ENCODE measurements at regions not wholly inside any gene's neighbourhood (a gene's known extent, or its start where the extent isn't known, plus 50 kb on each side); places are given as distances from the start of the nearest gene placed in this dataset.

DNA sequence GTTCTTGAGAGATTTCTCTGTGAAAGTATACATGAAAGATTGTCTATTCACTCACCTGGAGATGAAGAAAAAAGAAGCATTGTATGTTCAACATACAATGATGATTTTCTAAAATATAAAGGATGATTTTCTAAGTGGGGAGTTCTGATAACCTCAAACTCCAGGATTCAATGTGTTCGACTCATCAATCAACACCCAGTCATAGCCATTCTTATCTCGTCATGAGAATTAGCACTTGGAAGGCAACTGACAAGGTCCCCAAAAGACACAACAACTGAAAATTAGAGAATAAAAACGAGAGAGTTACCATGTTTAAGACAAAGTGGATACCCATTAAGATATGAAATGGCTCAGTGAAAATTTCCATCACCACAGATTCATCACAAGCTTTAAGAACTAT lies 52.1 kb upstream of the SIMC1 start (continued):
- TF ChIP-seq, protein P1, sequence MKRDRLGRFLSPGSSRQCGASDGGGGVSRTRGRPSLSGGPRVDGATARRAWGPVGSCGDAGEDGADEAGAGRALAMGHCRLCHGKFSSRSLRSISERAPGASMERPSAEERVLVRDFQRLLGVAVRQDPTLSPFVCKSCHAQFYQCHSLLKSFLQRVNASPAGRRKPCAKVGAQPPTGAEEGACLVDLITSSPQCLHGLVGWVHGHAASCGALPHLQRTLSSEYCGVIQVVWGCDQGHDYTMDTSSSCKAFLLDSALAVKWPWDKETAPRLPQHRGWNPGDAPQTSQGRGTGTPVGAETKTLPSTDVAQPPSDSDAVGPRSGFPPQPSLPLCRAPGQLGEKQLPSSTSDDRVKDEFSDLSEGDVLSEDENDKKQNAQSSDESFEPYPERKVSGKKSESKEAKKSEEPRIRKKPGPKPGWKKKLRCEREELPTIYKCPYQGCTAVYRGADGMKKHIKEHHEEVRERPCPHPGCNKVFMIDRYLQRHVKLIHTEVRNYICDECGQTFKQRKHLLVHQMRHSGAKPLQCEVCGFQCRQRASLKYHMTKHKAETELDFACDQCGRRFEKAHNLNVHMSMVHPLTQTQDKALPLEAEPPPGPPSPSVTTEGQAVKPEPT (CRISPR knock-in tag; IDR thresholded peaks at IDR 0.05; ENCODE audit: low read depth) = no peak
- TF ChIP-seq ZNF354B (CRISPR knock-in tag; IDR thresholded peaks at IDR 0.05) = no peak
- TF ChIP-seq CBX5 (CRISPR knock-in tag; IDR thresholded peaks at IDR 0.05; ENCODE audit: borderline replicate concordance) = no peak

DNA sequence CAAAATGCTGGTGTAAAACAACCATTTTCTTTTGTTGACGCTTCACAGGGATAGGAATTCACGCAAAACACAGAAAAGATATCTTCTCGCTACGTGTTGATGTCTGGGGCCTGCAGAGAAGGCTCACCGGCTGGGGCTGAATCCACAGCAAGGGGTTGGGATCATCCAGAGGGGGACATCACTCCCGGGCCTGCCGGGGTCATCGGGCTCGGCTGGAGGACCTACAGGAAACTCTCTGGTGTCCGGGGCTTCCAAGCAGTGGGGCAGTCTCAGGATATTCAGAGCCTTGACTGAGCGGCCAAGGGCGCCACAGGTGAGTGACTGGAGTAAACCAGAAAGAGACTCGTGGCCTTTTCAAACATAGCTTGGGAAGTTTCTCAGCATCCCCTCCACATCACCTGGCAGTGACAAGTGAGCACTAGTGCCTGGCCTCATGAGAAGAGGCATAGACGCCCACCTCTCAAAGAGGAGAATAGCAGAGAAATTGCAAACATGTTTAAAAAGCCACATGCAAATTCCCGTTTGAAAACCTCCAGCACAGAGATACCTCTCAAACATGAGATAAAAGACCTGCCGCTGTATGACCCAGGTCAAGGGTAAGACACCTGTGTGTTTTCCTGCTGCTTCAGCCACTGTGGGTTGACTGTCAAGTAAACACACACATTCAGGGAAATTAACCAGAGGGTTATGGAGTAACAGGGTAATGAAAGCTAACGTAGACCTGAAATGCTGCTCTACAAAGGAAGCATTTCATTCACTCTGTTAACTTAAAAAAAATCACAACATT lies 50.8 kb upstream of the SIMC1 start:
- H3K27ac ChIP-seq (ENCODE audit: extremely low read length, insufficient read depth, low read length) = no peak overlapping the region
- no peak overlapping the region for H3K9ac ChIP-seq (ENCODE audit: insufficient read depth, low read depth, low read length)
- no peaks in the 10 kb centered on the region for H4K20me1 ChIP-seq (ENCODE audit: insufficient read depth, low read length)
- H3K4me1 ChIP-seq (ENCODE audit: insufficient read depth, low read length) = peaks cover 12% of the 10 kb centered on the region
- H3K36me3 ChIP-seq (replicated peaks in 1 of 2; ENCODE audit: control insufficient read depth in 1 of 2, insufficient read depth in 2 of 2, low read length in 2 of 2) = no peaks in the 10 kb centered on the region
- in situ Hi-C loops (cut with HindIII; ENCODE audit: extremely low pct_ligation_motif_present, low pct_unique_long_range_greater_than_20kb) = no loop called here
- no peak overlapping the region for H3K4me2 ChIP-seq (ENCODE audit: low read depth, low read length)
- intact Hi-C loops (cut with micrococcal nuclease; ENCODE audit: unreplicated experiment) = no loop called here
- CTCF ChIA-PET (ENCODE audit: low intra/inter-chr PET ratio, low total read pairs) = no interaction called here
- 45% methylated on average over 16 of the region's 17 CpGs for WGBS (ENCODE audit: low lambda C conversion rate)
- peaks cover 2 to 14% of the 10 kb centered on the region in 2 experiments; a peak in 2 of 5 replicates for H3K27me3 ChIP-seq (ENCODE audit: control insufficient read depth in 1 of 2, insufficient read depth in 2 of 2, low read length in 2 of 2)
- no peak overlapping the region for H2AFZ ChIP-seq (ENCODE audit: low read length)
- H3K79me2 ChIP-seq (ENCODE audit: insufficient read depth, low read length) = no peaks in the 10 kb centered on the region
- POLR2A ChIA-PET = no interaction called here
- no peak; the same call in 2 of the 3 replicates for ATAC-seq
- peak; percentile 12 for FAIRE-seq
- no peaks in the 10 kb centered on the region for H3K9me3 ChIP-seq (ENCODE audit: low read length)
- no peak overlapping the region for H3K4me3 ChIP-seq (replicated peaks in 1 of 3; ENCODE audit: insufficient read depth in 1 of 3, low read depth in 2 of 3, low read length in 3 of 3)
- no TSS peak for BruUV-seq (replicated peaks)
- DNase-seq (ENCODE audit: low spot score) = peak; percentile 13
- peak; percentile 59; the same call in 1 of the 2 replicates for TF ChIP-seq RXRB (CRISPR knock-in tag; IDR thresholded peaks at IDR 0.05; ENCODE audit: borderline replicate concordance)
- TF ChIP-seq MIER2 (CRISPR knock-in tag; IDR thresholded peaks at IDR 0.05) = no peak
- no peak for TF ChIP-seq MATR3 (CRISPR knock-in tag; IDR thresholded peaks at IDR 0.05)
- TF ChIP-seq RARA (CRISPR knock-in tag; IDR thresholded peaks at IDR 0.05) = peak; percentile 80
- TF ChIP-seq, protein P2, sequence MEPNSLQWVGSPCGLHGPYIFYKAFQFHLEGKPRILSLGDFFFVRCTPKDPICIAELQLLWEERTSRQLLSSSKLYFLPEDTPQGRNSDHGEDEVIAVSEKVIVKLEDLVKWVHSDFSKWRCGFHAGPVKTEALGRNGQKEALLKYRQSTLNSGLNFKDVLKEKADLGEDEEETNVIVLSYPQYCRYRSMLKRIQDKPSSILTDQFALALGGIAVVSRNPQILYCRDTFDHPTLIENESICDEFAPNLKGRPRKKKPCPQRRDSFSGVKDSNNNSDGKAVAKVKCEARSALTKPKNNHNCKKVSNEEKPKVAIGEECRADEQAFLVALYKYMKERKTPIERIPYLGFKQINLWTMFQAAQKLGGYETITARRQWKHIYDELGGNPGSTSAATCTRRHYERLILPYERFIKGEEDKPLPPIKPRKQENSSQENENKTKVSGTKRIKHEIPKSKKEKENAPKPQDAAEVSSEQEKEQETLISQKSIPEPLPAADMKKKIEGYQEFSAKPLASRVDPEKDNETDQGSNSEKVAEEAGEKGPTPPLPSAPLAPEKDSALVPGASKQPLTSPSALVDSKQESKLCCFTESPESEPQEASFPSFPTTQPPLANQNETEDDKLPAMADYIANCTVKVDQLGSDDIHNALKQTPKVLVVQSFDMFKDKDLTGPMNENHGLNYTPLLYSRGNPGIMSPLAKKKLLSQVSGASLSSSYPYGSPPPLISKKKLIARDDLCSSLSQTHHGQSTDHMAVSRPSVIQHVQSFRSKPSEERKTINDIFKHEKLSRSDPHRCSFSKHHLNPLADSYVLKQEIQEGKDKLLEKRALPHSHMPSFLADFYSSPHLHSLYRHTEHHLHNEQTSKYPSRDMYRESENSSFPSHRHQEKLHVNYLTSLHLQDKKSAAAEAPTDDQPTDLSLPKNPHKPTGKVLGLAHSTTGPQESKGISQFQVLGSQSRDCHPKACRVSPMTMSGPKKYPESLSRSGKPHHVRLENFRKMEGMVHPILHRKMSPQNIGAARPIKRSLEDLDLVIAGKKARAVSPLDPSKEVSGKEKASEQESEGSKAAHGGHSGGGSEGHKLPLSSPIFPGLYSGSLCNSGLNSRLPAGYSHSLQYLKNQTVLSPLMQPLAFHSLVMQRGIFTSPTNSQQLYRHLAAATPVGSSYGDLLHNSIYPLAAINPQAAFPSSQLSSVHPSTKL (CRISPR knock-in tag; IDR thresholded peaks at IDR 0.05) = 0 out of 2 replicates have a peak, but pooled peaks have one; percentile 19
- TF ChIP-seq, protein P3, sequence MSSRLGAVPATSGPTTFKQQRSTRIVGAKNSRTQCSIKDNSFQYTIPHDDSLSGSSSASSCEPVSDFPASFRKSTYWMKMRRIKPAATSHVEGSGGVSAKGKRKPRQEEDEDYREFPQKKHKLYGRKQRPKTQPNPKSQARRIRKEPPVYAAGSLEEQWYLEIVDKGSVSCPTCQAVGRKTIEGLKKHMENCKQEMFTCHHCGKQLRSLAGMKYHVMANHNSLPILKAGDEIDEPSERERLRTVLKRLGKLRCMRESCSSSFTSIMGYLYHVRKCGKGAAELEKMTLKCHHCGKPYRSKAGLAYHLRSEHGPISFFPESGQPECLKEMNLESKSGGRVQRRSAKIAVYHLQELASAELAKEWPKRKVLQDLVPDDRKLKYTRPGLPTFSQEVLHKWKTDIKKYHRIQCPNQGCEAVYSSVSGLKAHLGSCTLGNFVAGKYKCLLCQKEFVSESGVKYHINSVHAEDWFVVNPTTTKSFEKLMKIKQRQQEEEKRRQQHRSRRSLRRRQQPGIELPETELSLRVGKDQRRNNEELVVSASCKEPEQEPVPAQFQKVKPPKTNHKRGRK (CRISPR knock-in tag; IDR thresholded peaks at IDR 0.05) = no peak
- TF ChIP-seq NR2F6 (IDR thresholded peaks at IDR 0.05) = peak; percentile 29; the same call in 1 of the 2 replicates
- no peak for TF ChIP-seq NR2F6 (CRISPR knock-in tag; IDR thresholded peaks at IDR 0.05)
- TF ChIP-seq TCF7 (IDR thresholded peaks at IDR 0.05; ENCODE audit: low read depth) = peak; percentile 32; the same call in 1 of the 2 replicates
- TF ChIP-seq, protein P4, sequence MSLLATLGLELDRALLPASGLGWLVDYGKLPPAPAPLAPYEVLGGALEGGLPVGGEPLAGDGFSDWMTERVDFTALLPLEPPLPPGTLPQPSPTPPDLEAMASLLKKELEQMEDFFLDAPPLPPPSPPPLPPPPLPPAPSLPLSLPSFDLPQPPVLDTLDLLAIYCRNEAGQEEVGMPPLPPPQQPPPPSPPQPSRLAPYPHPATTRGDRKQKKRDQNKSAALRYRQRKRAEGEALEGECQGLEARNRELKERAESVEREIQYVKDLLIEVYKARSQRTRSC (CRISPR knock-in tag; IDR thresholded peaks at IDR 0.05; ENCODE audit: low read depth) = no peak
- no peak for TF ChIP-seq MIER3 (CRISPR knock-in tag; IDR thresholded peaks at IDR 0.05; ENCODE audit: borderline replicate concordance)
- no peak for TF ChIP-seq ZNF160 (CRISPR knock-in tag; IDR thresholded peaks at IDR 0.05)

All from HepG2 (cell line).